Testis (tissue), 2 donors: ENCODE measurements at regions not wholly inside any gene's neighbourhood (a gene's known extent, or its start where the extent isn't known, plus 50 kb on each side); places are given as distances from the start of the nearest gene placed in this dataset.

ENCODE experiments used
- DNase-seq: peaks from one replicate; pipeline ENCODE4 v3.0.0-alpha.2; 2019
- H3K27ac ChIP-seq, 2 donors: fragments of 200-600 bp; sonication (generic); one replicate each; pipeline ENCODE4 v1.5.1; 2019
- H3K27me3 ChIP-seq: fragments of 200-600 bp; sonication (generic); one replicate; pipeline ENCODE4 v1.5.1; 2019
- H3K36me3 ChIP-seq: fragments of 200-600 bp; sonication (generic); one replicate; pipeline ENCODE4 v1.5.1; 2017; ENCODE audit warnings: low read depth; ENCODE audit errors: missing control alignments
- H3K4me1 ChIP-seq: fragments of 200-600 bp; sonication (generic); one replicate; pipeline ENCODE4 v1.5.1; 2019
- H3K4me3 ChIP-seq, 2 donors: fragments of 200-600 bp; sonication (generic); one replicate each; pipeline ENCODE4 v1.5.1; 2017 to 2019
- H3K9me3 ChIP-seq: fragments of 200-600 bp; sonication (generic); one replicate; pipeline ENCODE4 v1.5.1; 2017
- POLR2A ChIP-seq: fragments of 450-650 bp; IDR thresholded peaks from one replicate; pipeline ENCODE4 v1.6.1; 2017; ENCODE audit warnings: antibody characterized with exemption, mild to moderate bottlenecking, moderate library complexity
- WGBS, 2 donors: methylation state at CpG; one replicate each; pipeline ENCODE4 v1.1.5; 2018; 5-methylcytosine and 5-hydroxymethylcytosine counted together
- intact Hi-C: fragments of 100-400 bp; cut with DNase I; formaldehyde crosslinking; loops from one replicate; pipeline ENCODE4 v1.15.1; 2023; ENCODE audit warnings: low total_unique reads
- TF ChIP-seq, protein P1 (sequence below), 3 experiments: fragments of 450-650 bp in 2 of 3; fragments of 200-600 bp in 1 of 3; sonication (generic) in 1 of 3; IDR thresholded peaks; one replicate each; pipeline ENCODE4 v1.5.1; 2016 to 2019; ENCODE audit warnings: antibody characterized with exemption in 3 of 3, mild to moderate bottlenecking in 2 of 3, moderate library complexity in 1 of 3

DNA sequence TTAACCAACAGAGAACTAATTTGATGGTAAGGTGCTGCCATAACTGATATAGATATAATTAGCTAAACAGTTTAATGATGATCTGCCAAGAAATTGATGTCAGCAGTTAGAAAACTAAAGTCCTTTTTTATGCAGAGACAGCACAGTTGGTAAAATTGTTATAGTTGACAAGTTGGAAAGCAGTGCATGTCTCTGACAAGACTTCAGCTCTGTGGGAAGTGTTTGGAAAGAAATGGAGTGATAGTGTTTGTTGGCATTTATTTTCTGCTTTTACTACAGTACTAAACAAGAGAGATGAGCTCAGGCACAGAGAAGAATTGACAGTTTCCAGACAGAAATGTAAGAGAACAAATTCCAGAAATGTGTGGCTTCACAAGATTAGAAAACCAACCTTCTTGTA, 523.5 kb upstream of the BCHE start:
- DNase-seq = no peak
- intact Hi-C loops = no loop called here
- no peaks in the 10 kb centered on the region for H3K27me3 ChIP-seq
- no peak for TF ChIP-seq POLR2A
- no peak overlapping the region for H3K27ac ChIP-seq
- H3K4me3 ChIP-seq = no peak overlapping the region
- no peaks in the 10 kb centered on the region for H3K36me3 ChIP-seq
- no peaks in the 10 kb centered on the region for H3K9me3 ChIP-seq
- H3K4me1 ChIP-seq = no peaks in the 10 kb centered on the region

DNA sequence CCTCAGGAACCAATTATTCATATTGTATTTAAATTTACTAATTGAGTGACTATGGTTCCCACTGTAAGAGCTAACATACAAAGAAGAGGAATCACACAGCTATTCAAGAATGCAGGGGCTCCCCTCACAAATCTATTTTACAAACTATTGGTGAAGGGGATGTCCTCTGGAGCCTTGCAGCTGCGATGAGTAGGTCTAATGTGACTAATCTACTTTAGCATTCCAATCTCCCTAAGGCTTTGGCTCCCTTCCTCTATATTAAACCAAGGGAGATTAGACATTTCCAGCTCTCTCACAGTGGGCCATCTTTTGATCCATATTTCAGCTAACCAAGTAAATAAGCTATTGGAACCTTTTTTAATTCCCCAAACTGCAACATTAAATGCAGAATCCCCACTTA, 514.2 kb upstream of the BCHE start:
- H3K4me1 ChIP-seq = no peaks in the 10 kb centered on the region
- WGBS, 2 donors = 75 to 82% methylated on average over 1 of the region's 1 CpG

DNA sequence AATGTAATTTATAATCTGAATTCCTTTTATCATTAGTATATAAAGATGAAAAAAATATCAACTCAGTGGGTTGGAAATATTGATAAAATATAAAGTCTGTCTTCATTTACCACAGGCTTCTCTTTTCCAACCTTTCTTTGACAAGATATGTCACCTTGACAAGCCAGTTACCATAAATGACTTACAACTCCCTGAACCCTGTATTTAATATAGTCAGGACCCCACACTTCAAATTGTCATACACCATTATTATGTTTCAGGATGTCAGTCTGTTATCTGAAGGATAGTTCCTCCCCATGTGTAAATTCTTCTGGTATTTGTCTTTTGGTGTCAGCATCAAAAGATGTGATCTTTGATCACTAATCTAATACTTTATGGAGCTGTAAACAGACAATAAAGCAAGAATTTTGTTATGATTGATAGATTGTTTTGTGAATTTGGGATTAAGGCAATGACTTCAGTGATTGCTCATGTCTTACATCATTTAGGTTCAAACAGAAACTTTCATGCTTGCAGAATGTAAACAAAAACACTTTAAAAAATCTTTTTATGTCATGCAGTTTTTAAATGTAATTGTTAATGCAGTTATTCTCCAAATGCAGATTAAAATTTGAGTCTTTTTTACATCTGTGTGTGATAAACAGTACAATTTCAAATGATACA, 503.5 kb upstream of the BCHE start:
- no peak for DNase-seq
- Histone ChIP-seq H3K36me3 (no peaks in the 10 kb centered on the region), H3K27ac (no peak overlapping the region), H3K27me3 (no peaks in the 10 kb centered on the region), H3K4me1 (no peaks in the 10 kb centered on the region), H3K9me3 (no peaks in the 10 kb centered on the region), H3K4me3 (no peak overlapping the region)
- intact Hi-C loops = no loop called here
- no peak for TF ChIP-seq POLR2A
- TF ChIP-seq, protein P1, sequence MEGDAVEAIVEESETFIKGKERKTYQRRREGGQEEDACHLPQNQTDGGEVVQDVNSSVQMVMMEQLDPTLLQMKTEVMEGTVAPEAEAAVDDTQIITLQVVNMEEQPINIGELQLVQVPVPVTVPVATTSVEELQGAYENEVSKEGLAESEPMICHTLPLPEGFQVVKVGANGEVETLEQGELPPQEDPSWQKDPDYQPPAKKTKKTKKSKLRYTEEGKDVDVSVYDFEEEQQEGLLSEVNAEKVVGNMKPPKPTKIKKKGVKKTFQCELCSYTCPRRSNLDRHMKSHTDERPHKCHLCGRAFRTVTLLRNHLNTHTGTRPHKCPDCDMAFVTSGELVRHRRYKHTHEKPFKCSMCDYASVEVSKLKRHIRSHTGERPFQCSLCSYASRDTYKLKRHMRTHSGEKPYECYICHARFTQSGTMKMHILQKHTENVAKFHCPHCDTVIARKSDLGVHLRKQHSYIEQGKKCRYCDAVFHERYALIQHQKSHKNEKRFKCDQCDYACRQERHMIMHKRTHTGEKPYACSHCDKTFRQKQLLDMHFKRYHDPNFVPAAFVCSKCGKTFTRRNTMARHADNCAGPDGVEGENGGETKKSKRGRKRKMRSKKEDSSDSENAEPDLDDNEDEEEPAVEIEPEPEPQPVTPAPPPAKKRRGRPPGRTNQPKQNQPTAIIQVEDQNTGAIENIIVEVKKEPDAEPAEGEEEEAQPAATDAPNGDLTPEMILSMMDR (IDR thresholded peaks at IDR 0.05) = no peak

More for the DNA sequence above, 514.2 kb upstream of the BCHE start:
- intact Hi-C loops = no loop called here
- Histone ChIP-seq H3K4me3 (no peak overlapping the region), H3K27me3 (no peaks in the 10 kb centered on the region), H3K36me3 (no peaks in the 10 kb centered on the region), H3K9me3 (no peaks in the 10 kb centered on the region), H3K27ac (no peak overlapping the region)
- TF ChIP-seq, protein P1 (IDR thresholded peaks at IDR 0.05) = no peak
- no peak for TF ChIP-seq POLR2A
- no peak for DNase-seq

DNA sequence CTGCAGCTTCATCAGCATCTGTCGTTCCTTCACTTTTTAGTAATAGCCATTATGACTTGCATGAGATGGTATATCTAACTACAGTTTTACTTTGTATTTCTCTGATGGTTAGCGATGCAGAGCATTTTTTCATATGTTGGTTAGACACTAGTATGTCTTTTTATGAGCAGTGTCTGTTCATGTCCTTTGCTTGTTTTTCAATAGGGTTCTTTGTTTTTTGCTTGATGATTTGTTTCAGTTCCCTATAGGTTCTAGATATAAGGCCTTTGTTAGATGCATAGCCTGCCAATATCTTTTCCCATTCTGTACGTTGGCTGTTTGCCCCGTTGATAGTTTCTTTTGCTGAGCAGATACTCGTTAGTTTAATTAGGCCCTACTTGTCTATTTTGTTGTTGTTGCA, 487.2 kb upstream of the BCHE start:
- Histone ChIP-seq H3K9me3 (no peaks in the 10 kb centered on the region), H3K4me1 (no peaks in the 10 kb centered on the region), H3K36me3 (no peaks in the 10 kb centered on the region), H3K4me3 (no peak overlapping the region), H3K27ac (no peak overlapping the region), H3K27me3 (no peaks in the 10 kb centered on the region)
- intact Hi-C loops = no loop called here
- TF ChIP-seq, protein P1 (IDR thresholded peaks at IDR 0.05) = no peak
- no peak for TF ChIP-seq POLR2A
- WGBS, 2 donors = 58 to 70% methylated on average over 5 of the region's 5 CpGs
- no peak for DNase-seq

DNA sequence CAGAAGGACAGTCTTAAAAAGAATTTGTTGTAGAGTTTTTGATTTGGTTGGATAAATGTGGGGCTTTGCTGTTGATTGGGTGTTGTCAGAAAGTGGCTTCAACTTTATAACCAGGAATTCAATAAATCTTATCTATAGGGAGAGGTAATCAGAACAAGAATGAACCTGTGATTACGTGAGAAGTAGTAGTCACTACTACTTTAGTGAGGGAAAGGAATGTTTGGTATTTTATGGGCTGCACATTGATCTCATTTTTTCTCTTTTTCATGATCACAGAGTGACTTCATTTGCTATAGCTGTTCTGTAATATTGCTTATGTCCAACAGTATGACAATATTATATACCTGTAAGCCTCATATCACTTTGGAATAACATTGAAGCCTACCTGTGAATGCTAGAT, 485.2 kb upstream of the BCHE start:
- no peaks in the 10 kb centered on the region for H3K36me3 ChIP-seq
- H3K27me3 ChIP-seq = no peaks in the 10 kb centered on the region
- no peak overlapping the region for H3K4me3 ChIP-seq
- intact Hi-C loops = no loop called here
- H3K4me1 ChIP-seq = no peaks in the 10 kb centered on the region
- H3K9me3 ChIP-seq = no peaks in the 10 kb centered on the region
- TF ChIP-seq POLR2A = no peak
- TF ChIP-seq, protein P1 (IDR thresholded peaks at IDR 0.05) = no peak
- no peak for DNase-seq
- 64 to 70% methylated on average over 1 of the region's 1 CpG for WGBS, 2 donors
- H3K27ac ChIP-seq = no peak overlapping the region
